Panc1 (cell line): ENCODE measurements at regions not wholly inside any gene's neighbourhood (a gene's known extent, or its start where the extent isn't known, plus 50 kb on each side); places are given as distances from the start of the nearest gene placed in this dataset.

Experiments used
- ATAC-seq: fragments of 200-7000 bp; cut with Tn5 transposase; 2 replicates; pipeline ENCODE4 v1.9.1; 2020; ENCODE audit warnings: mild to moderate bottlenecking, moderate library complexity
- BruUV-seq: library from RNA; stranded (reverse); fragments of 400-500 nt; replicated peaks from 2 replicates; lab custom pipeline; 2021; lab: Mats Ljungman, UMichigan
- CTCF ChIA-PET: fragments of 300-600 bp; sonication (Branson Sonifier 250); formaldehyde crosslinking; loops from one replicate; lab custom pipeline; 2022; ENCODE audit warnings: antibody characterized with exemption; lab: Charles Lee
- POLR2A ChIA-PET: fragments of 300-600 bp; sonication (Branson Sonifier 250); formaldehyde crosslinking; loops from one replicate; lab custom pipeline; 2022; ENCODE audit warnings: antibody characterized with exemption; lab: Charles Lee
- DNase-seq: peaks from one replicate; pipeline ENCODE4 v3.0.0-alpha.2; 2010; ENCODE audit warnings: low read depth, low spot score
- H3K27ac ChIP-seq: 2 replicates; pipeline ENCODE4 v1.5.1; 2011; ENCODE audit warnings: mild to moderate bottlenecking, low read length, inconsistent platforms
- H3K27me3 ChIP-seq: fragments of 200-500 bp; sonication (Bioruptor generic); 2 replicates; pipeline ENCODE4 v1.6.0; 2014; ENCODE audit warnings: low read length, inconsistent platforms; ENCODE audit not compliant: control insufficient read depth, insufficient read depth
- H3K36me3 ChIP-seq: fragments of 200-500 bp; sonication (Bioruptor generic); 2 replicates; pipeline ENCODE4 v1.5.1; 2014; ENCODE audit warnings: inconsistent platforms, mild to moderate bottlenecking, low read length, moderate library complexity; ENCODE audit not compliant: control insufficient read depth, insufficient read depth
- H3K4me1 ChIP-seq: 2 replicates; pipeline ENCODE4 v1.5.1; 2011; ENCODE audit warnings: inconsistent platforms, mild to moderate bottlenecking, low read length, moderate library complexity; ENCODE audit not compliant: control insufficient read depth, insufficient read depth
- H3K4me3 ChIP-seq, 2 experiments: 2 replicates each; pipeline ENCODE4 v1.5.1; 2011 to 2012; ENCODE audit warnings: low read depth in 2 of 2, low read length in 2 of 2, mild to moderate bottlenecking in 2 of 2, inconsistent platforms in 1 of 2, moderate library complexity in 1 of 2
- H3K9me3 ChIP-seq: fragments of 200-500 bp; sonication (Bioruptor generic); 2 replicates; pipeline ENCODE4 v1.5.1; 2014; ENCODE audit warnings: low read depth, mild to moderate bottlenecking, inconsistent platforms, low read length, moderate library complexity; ENCODE audit not compliant: control insufficient read depth, insufficient read depth
- CTCF ChIP-seq: fragments of 450-650 bp; IDR thresholded peaks from 2 replicates; pipeline ENCODE4 v1.5.1; 2017; ENCODE audit warnings: mild to moderate bottlenecking
- POLR2AphosphoS5 ChIP-seq: IDR thresholded peaks from 2 replicates; pipeline ENCODE4 v1.6.1; 2012; ENCODE audit warnings: mild to moderate bottlenecking, low read depth, low read length, moderate library complexity
- REST ChIP-seq, 2 experiments: IDR thresholded peaks; 2 replicates each; pipeline ENCODE4 v1.6.1; 2011 to 2012; ENCODE audit warnings: low read depth in 2 of 2, control low read depth in 1 of 2, low read length in 1 of 2, mild to moderate bottlenecking in 1 of 2, moderate library complexity in 1 of 2; ENCODE audit not compliant: insufficient read depth in 1 of 2
- SIN3A ChIP-seq: IDR thresholded peaks from 2 replicates; pipeline ENCODE4 v1.6.1; 2012; ENCODE audit warnings: low read depth, mild to moderate bottlenecking, low read length, moderate library complexity, borderline replicate concordance; ENCODE audit not compliant: insufficient read depth
- TCF7L2 ChIP-seq: IDR thresholded peaks from 2 replicates; pipeline ENCODE4 v1.6.1; 2011; ENCODE audit warnings: mild to moderate bottlenecking, low read depth, low read length, inconsistent platforms
- in situ Hi-C: cut with HindIII; loops from 2 replicates; pipeline ENCODE4 v1.10.0; 2016; ENCODE audit warnings: low sequenced_read_pairs, low pct_unique_long_range_greater_than_20kb
- intact Hi-C: fragments of 100-400 bp; cut with micrococcal nuclease; formaldehyde crosslinking; loops from one replicate; pipeline ENCODE4 v1.10.0; 2022; ENCODE audit not compliant: unreplicated experiment

DNA sequence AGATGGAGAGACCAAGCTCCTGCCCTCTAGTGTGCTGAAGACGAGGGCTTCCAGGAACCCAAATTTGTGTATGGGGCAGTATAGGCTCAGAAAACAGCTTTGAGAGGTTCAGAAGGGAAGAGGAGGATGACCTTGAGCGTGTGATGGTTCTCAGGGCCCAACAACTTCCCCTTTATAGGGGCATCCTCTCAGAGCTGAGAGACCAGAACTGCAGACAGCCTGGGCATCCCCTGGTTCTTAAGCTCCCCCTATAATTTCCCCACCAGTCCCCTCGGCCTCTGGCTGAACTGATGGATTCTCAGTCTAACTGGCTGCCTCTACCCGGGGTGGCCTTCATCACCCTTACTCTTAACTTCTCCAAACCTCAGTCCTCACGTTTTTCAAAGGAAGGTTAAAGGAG, 167.5 kb downstream of the URI1 start:
- Histone ChIP-seq H3K4me1 (no peaks in the 10 kb centered on the region), H3K27ac (no peak overlapping the region), H3K36me3 (no peaks in the 10 kb centered on the region), H3K9me3 (no peaks in the 10 kb centered on the region), H3K27me3 (peaks cover 8% of the 10 kb centered on the region; the same call in 1 of the 2 replicates), H3K4me3 (no peak overlapping the region)
- POLR2A ChIA-PET: no interaction called here
- ATAC-seq (no peak), DNase-seq (no peak)
- TF ChIP-seq POLR2AphosphoS5 (no peak), TCF7L2 (no peak)
- in situ Hi-C loops (no loop called here), intact Hi-C loops (no loop called here)
- CTCF ChIA-PET: no interaction called here
- BruUV-seq: no TSS peak

DNA sequence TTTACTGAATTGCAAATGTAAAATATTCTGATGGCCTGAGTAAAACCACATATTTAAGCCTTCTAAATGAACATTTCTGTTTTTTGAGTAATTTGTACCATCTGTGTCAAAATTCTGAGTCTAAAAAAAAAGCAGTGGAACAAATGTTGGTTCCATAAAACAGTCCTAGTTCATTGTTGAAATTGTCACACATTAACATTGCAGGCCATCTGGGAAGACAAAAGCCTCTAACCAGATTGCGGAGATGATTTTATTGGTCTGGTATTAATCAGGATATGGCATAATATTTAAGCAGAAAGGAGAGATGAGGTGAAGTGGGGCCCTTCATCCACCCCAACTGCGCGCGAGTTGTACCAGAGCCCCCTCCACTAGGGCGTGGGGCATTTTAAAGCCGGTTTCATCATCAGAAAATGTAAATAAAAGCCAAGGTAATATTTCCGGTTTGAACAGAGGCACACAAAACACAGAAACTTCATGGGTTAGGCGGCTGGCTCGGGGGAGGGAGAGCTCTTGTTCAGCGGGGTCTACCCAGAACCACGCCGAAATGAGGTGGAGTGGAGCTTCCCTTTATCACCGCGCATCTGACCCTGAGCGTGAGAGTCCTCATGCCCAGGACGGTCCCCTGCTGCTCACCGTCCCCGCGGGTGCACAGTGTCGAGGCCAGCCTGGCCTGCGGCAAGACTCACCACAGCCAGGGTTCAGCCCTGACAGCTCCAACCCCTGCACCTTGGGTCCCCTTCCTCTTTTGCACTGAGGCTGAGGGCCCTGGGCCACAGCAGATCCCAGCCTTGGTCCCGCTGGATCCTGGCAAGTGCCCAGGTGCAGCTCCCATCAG, 169.2 kb downstream of the URI1 start:
- no peaks in the 10 kb centered on the region for H3K4me1 ChIP-seq
- ChIA-PET CTCF (no interaction called here), POLR2A (no interaction called here)
- DNase-seq (no peak), ATAC-seq (no peak)
- no peak overlapping the region for H3K27ac ChIP-seq
- intact Hi-C loops: no loop called here
- peaks cover 8% of the 10 kb centered on the region; the same call in 1 of the 2 replicates for H3K27me3 ChIP-seq
- no peaks in the 10 kb centered on the region for H3K36me3 ChIP-seq
- in situ Hi-C loops: no loop called here
- no peaks in the 10 kb centered on the region for H3K9me3 ChIP-seq
- no TSS peak for BruUV-seq
- H3K4me3 ChIP-seq: no peak overlapping the region
- TF ChIP-seq REST (IDR thresholded peaks at IDR 0.05; ENCODE audit: insufficient read depth in 1 of 2, low read depth in 2 of 2, low read length in 1 of 2): no peak
- no peak for TF ChIP-seq SIN3A
- no peak for TF ChIP-seq CTCF
- TF ChIP-seq POLR2AphosphoS5: no peak
- no peak for TF ChIP-seq TCF7L2

GRCh38 chr19:30112171-30112570, 170.1 kb downstream of the URI1 start:
- Histone ChIP-seq H3K27me3 (peaks cover 8% of the 10 kb centered on the region; the same call in 1 of the 2 replicates), H3K9me3 (no peaks in the 10 kb centered on the region), H3K36me3 (no peaks in the 10 kb centered on the region), H3K27ac (no peak overlapping the region), H3K4me1 (no peaks in the 10 kb centered on the region), H3K4me3 (no peak overlapping the region)
- intact Hi-C loops: no loop called here
- DNase-seq: no peak
- ChIA-PET CTCF (no interaction called here), POLR2A (no interaction called here)
- in situ Hi-C loops: no loop called here
- 0 out of 2 replicates have a peak, but pooled peaks have one; percentile 15 for ATAC-seq
- TF ChIP-seq REST (IDR thresholded peaks at IDR 0.05; ENCODE audit: insufficient read depth in 1 of 2, low read depth in 2 of 2, low read length in 1 of 2): no peak
- no TSS peak for BruUV-seq
